GM12891 (cell line): ENCODE measurements at regions not wholly inside any gene's neighbourhood (a gene's known extent, or its start where the extent isn't known, plus 50 kb on each side); places are given as distances from the start of the nearest gene placed in this dataset.
"Not testable (repeated sequence)": the region's sequence is repeated elsewhere in the genome, so short reads cannot be mapped to it uniquely, and the experiment has no call there.

Experiments used
- DNase-seq: peaks from one replicate; pipeline ENCODE4 v3.0.0; 2011; ENCODE audit warnings: low spot score; ENCODE audit not compliant: insufficient read length
- FAIRE-seq: peaks from 2 replicates; lab custom pipeline; 2011; peaks lifted over from hg19 to GRCh38; lab: Jason Lieb, UNC
- PAX5 ChIP-seq: IDR thresholded peaks from 2 replicates; pipeline ENCODE4 v1.6.1; 2011; ENCODE audit warnings: low read length, moderate library complexity, mild to moderate bottlenecking; ENCODE audit not compliant: insufficient read depth, severe bottlenecking
- POLR2A ChIP-seq: IDR thresholded peaks from 2 replicates; pipeline ENCODE4 v1.6.1; 2011; ENCODE audit warnings: low read depth, low read length, control low read depth
- POLR2AphosphoS5 ChIP-seq: IDR thresholded peaks from 2 replicates; pipeline ENCODE4 v1.6.1; 2011; ENCODE audit warnings: low read depth, low read length, control low read depth
- POU2F2 ChIP-seq: IDR thresholded peaks from 2 replicates; pipeline ENCODE4 v1.6.1; 2011; ENCODE audit warnings: low read depth, mild to moderate bottlenecking, control low read depth, low read length, moderate library complexity
- SPI1 ChIP-seq: IDR thresholded peaks from 2 replicates; pipeline ENCODE4 v1.6.1; 2011; ENCODE audit warnings: low read depth, low read length, control low read depth
- TAF1 ChIP-seq: IDR thresholded peaks from 2 replicates; pipeline ENCODE4 v1.6.1; 2011; ENCODE audit warnings: low read depth, low read length, control low read depth

GRCh38 chr10:30531751-30532530 lies 97.6 kb downstream of the LYZL2 start:
- TF ChIP-seq POLR2AphosphoS5 (no peak), SPI1 (no peak)
- DNase-seq (no peak), FAIRE-seq (peak; percentile 84)

GRCh38 chr10:30529373-30529998 lies 95.5 kb downstream of the MAP3K8 start:
- DNase-seq: peak; percentile 27
- TF ChIP-seq SPI1 (peak; percentile 66), POLR2AphosphoS5 (peak; percentile 61; the same call in 1 of the 2 replicates), PAX5 (no peak), POU2F2 (peak; percentile 29; the same call in 1 of the 2 replicates), TAF1 (no peak), POLR2A (peak; percentile 47; the same call in 1 of the 2 replicates)
- FAIRE-seq: peak; percentile 97

GRCh38 chr10:30528429-30528786 lies 94.4 kb downstream of the MAP3K8 start:
- DNase-seq: no peak
- TF ChIP-seq POLR2A: no peak
- TF ChIP-seq POLR2AphosphoS5: no peak
- no peak for TF ChIP-seq SPI1
- TF ChIP-seq POU2F2: no peak
- no peak for TF ChIP-seq PAX5
- no peak for TF ChIP-seq TAF1
- FAIRE-seq: no peak

GRCh38 chr10:30527623-30528428 lies 93.8 kb downstream of the MAP3K8 start:
- FAIRE-seq: no peak
- no peak for DNase-seq
- TF ChIP-seq POLR2AphosphoS5 (no peak), SPI1 (no peak), TAF1 (no peak), POLR2A (no peak), PAX5 (no peak), POU2F2 (no peak)

GRCh38 chr10:30522661-30523078 lies 88.7 kb downstream of the MAP3K8 start:
- not testable (repeated sequence) for DNase-seq, FAIRE-seq

GRCh38 chr10:30518907-30519306 lies 84.9 kb downstream of the MAP3K8 start:
- TF ChIP-seq TAF1 (no peak), POU2F2 (no peak), SPI1 (no peak), POLR2AphosphoS5 (no peak), POLR2A (no peak), PAX5 (no peak)
- FAIRE-seq (no peak), DNase-seq (no peak)
